ENCODE measurements at regions not wholly inside any gene's neighbourhood (a gene's known extent, or its start where the extent isn't known, plus 50 kb on each side); places are given as distances from the start of the nearest gene placed in this dataset.

- FAIRE-seq: no peak
- DNase-seq (ENCODE audit: insufficient read length): no peak
- TF ChIP-seq TAF1 (IDR thresholded peaks at IDR 0.05; ENCODE audit: borderline replicate concordance, low read depth, low read length): no peak
Measured at GRCh38 chr16:61379311-61379710, 656.9 kb downstream of the CDH8 start.

GRCh38 chr16:61374071-61374470 is 662.2 kb downstream of the CDH8 start:
- FAIRE-seq: no peak
- TF ChIP-seq POLR2A (IDR thresholded peaks at IDR 0.05; ENCODE audit: low read depth, low read length) (no peak), TAF1 (IDR thresholded peaks at IDR 0.05; ENCODE audit: borderline replicate concordance, low read depth, low read length) (no peak), POLR2AphosphoS5 (IDR thresholded peaks at IDR 0.05; ENCODE audit: low read depth, low read length) (no peak)
- DNase-seq (ENCODE audit: insufficient read length): no peak

- DNase-seq (ENCODE audit: insufficient read length) (no peak), FAIRE-seq (no peak)
- TF ChIP-seq TAF1 (IDR thresholded peaks at IDR 0.05; ENCODE audit: borderline replicate concordance, low read depth, low read length): no peak
- no peak for TF ChIP-seq POLR2A (IDR thresholded peaks at IDR 0.05; ENCODE audit: low read depth, low read length)
- TF ChIP-seq POLR2AphosphoS5 (IDR thresholded peaks at IDR 0.05; ENCODE audit: low read depth, low read length): no peak
Measured at GRCh38 chr16:61371881-61372280, 664.4 kb downstream of the CDH8 start.

GRCh38 chr16:61371388-61371787 is 664.9 kb downstream of the CDH8 start:
- no peak for DNase-seq (ENCODE audit: insufficient read length)
- FAIRE-seq: no peak
- no peak for TF ChIP-seq TAF1 (IDR thresholded peaks at IDR 0.05; ENCODE audit: borderline replicate concordance, low read depth, low read length)
- no peak for TF ChIP-seq POLR2A (IDR thresholded peaks at IDR 0.05; ENCODE audit: low read depth, low read length)
- TF ChIP-seq POLR2AphosphoS5 (IDR thresholded peaks at IDR 0.05; ENCODE audit: low read depth, low read length): no peak

- no peak for FAIRE-seq
- TF ChIP-seq POLR2AphosphoS5 (IDR thresholded peaks at IDR 0.05; ENCODE audit: low read depth, low read length) (no peak), TAF1 (IDR thresholded peaks at IDR 0.05; ENCODE audit: borderline replicate concordance, low read depth, low read length) (no peak), POLR2A (IDR thresholded peaks at IDR 0.05; ENCODE audit: low read depth, low read length) (no peak)
- no peak for DNase-seq (ENCODE audit: insufficient read length)
Measured at GRCh38 chr16:61370564-61370963, 665.7 kb downstream of the CDH8 start.

- no peak for FAIRE-seq
- no peak for DNase-seq (ENCODE audit: insufficient read length)
- TF ChIP-seq POLR2A (IDR thresholded peaks at IDR 0.05; ENCODE audit: low read depth, low read length) (no peak), POLR2AphosphoS5 (IDR thresholded peaks at IDR 0.05; ENCODE audit: low read depth, low read length) (no peak), TAF1 (IDR thresholded peaks at IDR 0.05; ENCODE audit: borderline replicate concordance, low read depth, low read length) (no peak)
Measured at GRCh38 chr16:61366006-61366405, 670.2 kb downstream of the CDH8 start.

GRCh38 chr16:61364990-61365389 is 671.2 kb downstream of the CDH8 start:
- TF ChIP-seq POLR2AphosphoS5 (IDR thresholded peaks at IDR 0.05; ENCODE audit: low read depth, low read length) (no peak), POLR2A (IDR thresholded peaks at IDR 0.05; ENCODE audit: low read depth, low read length) (no peak), TAF1 (IDR thresholded peaks at IDR 0.05; ENCODE audit: borderline replicate concordance, low read depth, low read length) (no peak)
- DNase-seq (ENCODE audit: insufficient read length) (no peak), FAIRE-seq (no peak)

GRCh38 chr16:61362585-61362984 is 673.7 kb downstream of the CDH8 start:
- no peak for TF ChIP-seq TAF1 (IDR thresholded peaks at IDR 0.05; ENCODE audit: borderline replicate concordance, low read depth, low read length)
- no peak for TF ChIP-seq POLR2A (IDR thresholded peaks at IDR 0.05; ENCODE audit: low read depth, low read length)
- no peak for TF ChIP-seq POLR2AphosphoS5 (IDR thresholded peaks at IDR 0.05; ENCODE audit: low read depth, low read length)
- no peak for FAIRE-seq
- no peak for DNase-seq (ENCODE audit: insufficient read length)

- no peak for FAIRE-seq
- no peak for TF ChIP-seq POLR2AphosphoS5 (IDR thresholded peaks at IDR 0.05; ENCODE audit: low read depth, low read length)
- no peak for TF ChIP-seq TAF1 (IDR thresholded peaks at IDR 0.05; ENCODE audit: borderline replicate concordance, low read depth, low read length)
- TF ChIP-seq POLR2A (IDR thresholded peaks at IDR 0.05; ENCODE audit: low read depth, low read length): no peak
Measured at GRCh38 chr16:61344791-61345190, 691.4 kb downstream of the CDH8 start.

GRCh38 chr16:61332461-61332860 is 703.8 kb downstream of the CDH8 start:
- TF ChIP-seq POLR2AphosphoS5 (IDR thresholded peaks at IDR 0.05; ENCODE audit: low read depth, low read length): no peak
- no peak for TF ChIP-seq POLR2A (IDR thresholded peaks at IDR 0.05; ENCODE audit: low read depth, low read length)
- no peak for TF ChIP-seq TAF1 (IDR thresholded peaks at IDR 0.05; ENCODE audit: borderline replicate concordance, low read depth, low read length)
- no peak for DNase-seq (ENCODE audit: insufficient read length)
- no peak for FAIRE-seq

More at GRCh38 chr16:61344791-61345190, 691.4 kb downstream of the CDH8 start:
- DNase-seq (ENCODE audit: insufficient read length): no peak

- FAIRE-seq (no peak), DNase-seq (ENCODE audit: insufficient read length) (no peak)
- TF ChIP-seq POLR2A (IDR thresholded peaks at IDR 0.05; ENCODE audit: low read depth, low read length) (no peak), TAF1 (IDR thresholded peaks at IDR 0.05; ENCODE audit: borderline replicate concordance, low read depth, low read length) (no peak), POLR2AphosphoS5 (IDR thresholded peaks at IDR 0.05; ENCODE audit: low read depth, low read length) (no peak)
Measured at GRCh38 chr16:61324044-61324443, 712.2 kb downstream of the CDH8 start.

- TF ChIP-seq POLR2A (IDR thresholded peaks at IDR 0.05; ENCODE audit: low read depth, low read length) (no peak), POLR2AphosphoS5 (IDR thresholded peaks at IDR 0.05; ENCODE audit: low read depth, low read length) (no peak), TAF1 (IDR thresholded peaks at IDR 0.05; ENCODE audit: borderline replicate concordance, low read depth, low read length) (no peak)
- FAIRE-seq (no peak), DNase-seq (ENCODE audit: insufficient read length) (no peak)
Measured at GRCh38 chr16:61323456-61323855, 712.8 kb downstream of the CDH8 start.

GRCh38 chr16:61320791-61321190 is 715.4 kb downstream of the CDH8 start:
- FAIRE-seq (no peak), DNase-seq (ENCODE audit: insufficient read length) (no peak)
- TF ChIP-seq TAF1 (IDR thresholded peaks at IDR 0.05; ENCODE audit: borderline replicate concordance, low read depth, low read length): no peak

Data from GM12892 (cell line).